ENCODE measurements at regions not wholly inside any gene's neighbourhood (a gene's known extent, or its start where the extent isn't known, plus 50 kb on each side); places are given as distances from the start of the nearest gene placed in this dataset.

DNA sequence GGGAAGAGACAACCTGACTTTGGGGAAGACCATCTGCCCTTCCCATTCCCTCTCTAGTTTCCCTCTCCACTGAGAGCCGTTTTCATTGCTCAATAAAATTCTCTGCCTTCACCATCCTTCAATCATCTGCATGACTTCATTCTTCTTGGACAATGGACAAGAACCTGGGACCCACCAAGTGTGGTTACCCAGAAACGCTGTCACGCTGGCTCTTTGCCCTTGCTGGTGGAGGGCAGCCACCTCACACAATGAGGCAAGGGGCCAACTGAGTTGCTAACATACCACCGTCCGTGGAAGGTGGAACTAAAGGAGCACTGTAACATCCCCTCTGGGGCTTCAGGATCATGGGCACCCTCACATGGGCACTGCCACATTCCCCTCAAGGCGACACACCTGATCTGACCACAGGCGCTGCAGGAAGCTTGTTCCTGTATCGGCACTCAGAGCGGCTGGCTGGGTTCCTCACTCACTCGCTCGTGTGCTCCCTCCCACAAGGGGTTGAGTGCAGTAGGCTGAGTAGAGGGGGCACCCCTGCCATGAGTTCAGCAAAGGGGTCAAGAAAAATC lies 652.4 kb downstream of the PLPP3 start:
- TF ChIP-seq, protein P1, sequence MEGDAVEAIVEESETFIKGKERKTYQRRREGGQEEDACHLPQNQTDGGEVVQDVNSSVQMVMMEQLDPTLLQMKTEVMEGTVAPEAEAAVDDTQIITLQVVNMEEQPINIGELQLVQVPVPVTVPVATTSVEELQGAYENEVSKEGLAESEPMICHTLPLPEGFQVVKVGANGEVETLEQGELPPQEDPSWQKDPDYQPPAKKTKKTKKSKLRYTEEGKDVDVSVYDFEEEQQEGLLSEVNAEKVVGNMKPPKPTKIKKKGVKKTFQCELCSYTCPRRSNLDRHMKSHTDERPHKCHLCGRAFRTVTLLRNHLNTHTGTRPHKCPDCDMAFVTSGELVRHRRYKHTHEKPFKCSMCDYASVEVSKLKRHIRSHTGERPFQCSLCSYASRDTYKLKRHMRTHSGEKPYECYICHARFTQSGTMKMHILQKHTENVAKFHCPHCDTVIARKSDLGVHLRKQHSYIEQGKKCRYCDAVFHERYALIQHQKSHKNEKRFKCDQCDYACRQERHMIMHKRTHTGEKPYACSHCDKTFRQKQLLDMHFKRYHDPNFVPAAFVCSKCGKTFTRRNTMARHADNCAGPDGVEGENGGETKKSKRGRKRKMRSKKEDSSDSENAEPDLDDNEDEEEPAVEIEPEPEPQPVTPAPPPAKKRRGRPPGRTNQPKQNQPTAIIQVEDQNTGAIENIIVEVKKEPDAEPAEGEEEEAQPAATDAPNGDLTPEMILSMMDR (IDR thresholded peaks at IDR 0.05) = no peak
- no peak for TF ChIP-seq POLR2A (IDR thresholded peaks at IDR 0.05)

Measured in lower leg skin (tissue), 3 donors.